ENCODE measurements at regions not wholly inside any gene's neighbourhood (a gene's known extent, or its start where the extent isn't known, plus 50 kb on each side); places are given as distances from the start of the nearest gene placed in this dataset.
A peak's percentile ranks its signal among the peaks of the same experiment; 100 is the strongest.
"Not testable (repeated sequence)": the region's sequence is repeated elsewhere in the genome, so short reads cannot be mapped to it uniquely, and the experiment has no call there.

DNA sequence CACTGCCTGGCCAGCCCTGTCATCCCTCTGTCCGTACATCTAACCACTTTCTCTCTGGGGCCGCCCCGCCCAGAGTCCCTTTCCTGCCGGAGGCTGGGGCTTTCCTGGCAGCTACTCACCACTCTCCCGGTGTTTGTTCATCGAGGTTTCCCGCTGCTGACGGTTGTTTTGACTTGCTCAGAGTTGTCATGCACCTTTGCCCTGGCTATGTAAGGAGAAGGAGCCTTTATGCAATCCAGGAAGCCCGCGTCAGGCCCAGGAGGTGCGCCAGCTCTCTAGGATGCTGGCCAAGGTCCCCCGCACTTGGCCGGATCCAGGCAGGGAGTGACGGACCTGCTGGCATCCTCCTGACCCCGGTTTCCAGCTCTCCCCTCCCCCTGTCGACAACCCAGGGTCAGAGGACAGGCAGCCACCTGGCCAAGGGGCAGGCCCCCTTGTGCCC lies 51.0 kb upstream of the SIK1 start:
- intact Hi-C loops (cut with micrococcal nuclease), result not testable (repeated sequence)

More for the DNA sequence above, 51.0 kb upstream of the SIK1 start:
- peak; percentile 60 for ATAC-seq (ENCODE audit: low read depth)
- H3K56ac ChIP-seq (ENCODE audit: extremely low read depth, insufficient read depth, low read length); H2BK5ac ChIP-seq (ENCODE audit: low read depth, low read length, poor library complexity, severe bottlenecking); H3K27ac ChIP-seq (ENCODE audit: insufficient read depth, low read length); H2AFZ ChIP-seq (replicated peaks; ENCODE audit: low read length, poor library complexity); H3K79me1 ChIP-seq (ENCODE audit: low read depth in 1 of 2, low read length in 2 of 2); DNase-seq; CTCF ChIA-PET; H4K8ac ChIP-seq (ENCODE audit: low read depth in 2 of 2, low read length in 2 of 2); H3K9me3 ChIP-seq (ENCODE audit: control insufficient read depth, insufficient read depth, low read length); H2BK120ac ChIP-seq (ENCODE audit: low read depth, low read length); in situ Hi-C loops (cut with MboI; ENCODE audit: low sequenced_read_pairs); BruUV-seq (replicated peaks); H3K9me1 ChIP-seq (ENCODE audit: insufficient read depth, low read length); H2AK9ac ChIP-seq (replicated peaks; ENCODE audit: low read depth, low read length, poor library complexity); H3K4me2 ChIP-seq (ENCODE audit: low read depth, low read length); H3K27me3 ChIP-seq (ENCODE audit: control insufficient read depth, insufficient read depth, low read length); H4K20me1 ChIP-seq (ENCODE audit: insufficient read depth, low read length); H3K14ac ChIP-seq (replicated peaks; ENCODE audit: low read depth, low read length); H2BK15ac ChIP-seq (ENCODE audit: low read depth, low read length); dilution Hi-C loops (cut with HindIII; ENCODE audit: low sequenced_read_pairs, unreplicated experiment); H4K91ac ChIP-seq (ENCODE audit: insufficient read depth, low read depth, low read length); H3K18ac ChIP-seq (ENCODE audit: low read depth, low read length); POLR2A ChIA-PET (ENCODE audit: unreplicated experiment); H2BK20ac ChIP-seq (ENCODE audit: low read depth, low read length); H4K5ac ChIP-seq (ENCODE audit: low read depth, low read length); H3K9ac ChIP-seq (ENCODE audit: low read depth, low read length); H3K23ac ChIP-seq (ENCODE audit: low read depth, low read length); H3K4me3 ChIP-seq (ENCODE audit: insufficient read depth, low read depth, low read length); H3K36me3 ChIP-seq (ENCODE audit: control insufficient read depth, insufficient read depth, low read length); H3K4ac ChIP-seq (ENCODE audit: low read depth, low read length); H3K4me1 ChIP-seq (ENCODE audit: control insufficient read depth, insufficient read depth, low read length); H2AK5ac ChIP-seq (ENCODE audit: low read depth, low read length): not testable (repeated sequence)
- no CpG with 5 or more reads among the region's 16 CpGs for WGBS, 2 experiments (ENCODE audit: extremely low coverage in 2 of 2, insufficient read length in 1 of 2)
